ENCODE measurements at regions not wholly inside any gene's neighbourhood (a gene's known extent, or its start where the extent isn't known, plus 50 kb on each side); places are given as distances from the start of the nearest gene placed in this dataset.
"Not testable (repeated sequence)": the region's sequence is repeated elsewhere in the genome, so short reads cannot be mapped to it uniquely, and the experiment has no call there.

GRCh38 chr5:156089955-156090940 lies 236.7 kb upstream of the SGCD start:
- TF ChIP-seq CTCF (IDR thresholded peaks at IDR 0.05; ENCODE audit: insufficient read depth, low read depth, low read length); EZH2 (IDR thresholded peaks at IDR 0.05; ENCODE audit: insufficient read depth, low read length): not testable (repeated sequence)

Measured in astrocyte (in vitro differentiated cells and primary cell).